Astrocyte of the spinal cord (primary cell): ENCODE measurements at regions not wholly inside any gene's neighbourhood (a gene's known extent, or its start where the extent isn't known, plus 50 kb on each side); places are given as distances from the start of the nearest gene placed in this dataset.

ENCODE experiments used
- DNase-seq: peaks from one replicate; pipeline ENCODE4 v3.0.0; 2011; ENCODE audit warnings: low read depth, low spot score
- H3K4me3 ChIP-seq: 2 replicates; pipeline ENCODE4 v1.5.1; 2011; ENCODE audit warnings: low read depth, mild to moderate bottlenecking, low read length, moderate library complexity
- in situ Hi-C: cut with HindIII; loops from 2 replicates; pipeline ENCODE4 v1.10.0; 2017; ENCODE audit warnings: low sequenced_read_pairs
- TF ChIP-seq, protein P1 (sequence below): IDR thresholded peaks from 2 replicates; pipeline ENCODE4 v1.5.1; 2012; ENCODE audit warnings: low read depth, mild to moderate bottlenecking, low read length, inconsistent platforms

DNA sequence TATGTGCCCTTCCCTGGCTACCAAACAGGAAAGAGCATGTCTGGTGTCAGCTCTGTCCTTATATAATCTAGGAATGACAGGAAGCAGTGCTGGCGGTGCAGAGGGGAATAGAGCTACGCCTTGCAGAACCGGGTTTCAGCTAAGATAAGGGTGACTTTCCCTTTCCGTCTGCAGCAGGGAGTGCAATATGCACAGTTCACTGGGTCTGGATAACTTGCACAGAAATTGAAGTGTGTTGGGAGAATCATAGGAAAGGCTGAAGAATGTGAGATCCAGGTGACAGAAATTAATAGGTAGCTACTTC is 90.0 kb upstream of the TSHZ3 start:
- no peak overlapping the region for H3K4me3 ChIP-seq
- no peak for DNase-seq
- in situ Hi-C loops: no loop called here
- TF ChIP-seq, protein P1, sequence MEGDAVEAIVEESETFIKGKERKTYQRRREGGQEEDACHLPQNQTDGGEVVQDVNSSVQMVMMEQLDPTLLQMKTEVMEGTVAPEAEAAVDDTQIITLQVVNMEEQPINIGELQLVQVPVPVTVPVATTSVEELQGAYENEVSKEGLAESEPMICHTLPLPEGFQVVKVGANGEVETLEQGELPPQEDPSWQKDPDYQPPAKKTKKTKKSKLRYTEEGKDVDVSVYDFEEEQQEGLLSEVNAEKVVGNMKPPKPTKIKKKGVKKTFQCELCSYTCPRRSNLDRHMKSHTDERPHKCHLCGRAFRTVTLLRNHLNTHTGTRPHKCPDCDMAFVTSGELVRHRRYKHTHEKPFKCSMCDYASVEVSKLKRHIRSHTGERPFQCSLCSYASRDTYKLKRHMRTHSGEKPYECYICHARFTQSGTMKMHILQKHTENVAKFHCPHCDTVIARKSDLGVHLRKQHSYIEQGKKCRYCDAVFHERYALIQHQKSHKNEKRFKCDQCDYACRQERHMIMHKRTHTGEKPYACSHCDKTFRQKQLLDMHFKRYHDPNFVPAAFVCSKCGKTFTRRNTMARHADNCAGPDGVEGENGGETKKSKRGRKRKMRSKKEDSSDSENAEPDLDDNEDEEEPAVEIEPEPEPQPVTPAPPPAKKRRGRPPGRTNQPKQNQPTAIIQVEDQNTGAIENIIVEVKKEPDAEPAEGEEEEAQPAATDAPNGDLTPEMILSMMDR: no peak

DNA sequence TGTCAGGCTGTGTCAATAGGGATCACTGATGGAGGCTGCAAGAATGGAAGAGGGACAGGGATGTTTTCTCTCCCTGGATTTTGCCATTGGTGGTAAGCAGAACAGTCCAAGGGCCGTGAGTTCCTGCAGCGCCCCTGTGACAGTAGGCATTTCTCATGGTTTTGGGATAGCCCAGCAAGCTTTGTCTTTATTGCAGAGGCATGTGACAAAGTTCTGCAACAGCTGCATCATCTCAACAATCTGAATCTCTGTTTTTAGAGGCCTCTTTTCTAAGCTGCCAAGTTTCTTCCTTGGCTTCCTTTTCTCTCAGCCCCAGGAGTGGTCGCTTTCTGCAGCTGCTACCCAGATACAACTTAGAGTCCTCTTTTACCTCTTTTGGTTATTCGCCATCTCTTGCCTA is 95.7 kb upstream of the TSHZ3 start:
- no peak overlapping the region for H3K4me3 ChIP-seq
- DNase-seq: no peak
- in situ Hi-C loops: no loop called here
- TF ChIP-seq, protein P1: no peak

DNA sequence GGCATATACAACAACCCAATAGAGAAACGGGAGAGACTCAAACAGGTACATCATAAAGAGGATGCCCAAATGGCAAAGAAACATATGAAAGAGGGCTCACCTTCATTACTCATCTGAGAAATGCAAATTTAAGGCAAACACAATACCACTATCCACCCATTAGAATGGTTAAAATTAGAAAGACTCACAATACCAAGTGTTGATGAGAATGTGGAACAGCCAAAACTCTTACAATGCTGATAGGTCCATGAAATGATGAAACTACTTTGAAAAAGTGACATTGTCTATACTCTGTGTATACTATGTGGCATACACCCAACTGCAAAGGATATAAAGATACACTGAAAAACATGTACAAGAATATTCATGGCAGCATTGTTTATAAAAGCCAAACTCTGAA is 96.2 kb upstream of the TSHZ3 start:
- TF ChIP-seq, protein P1: no peak
- no peak for DNase-seq
- in situ Hi-C loops: no loop called here
- no peak overlapping the region for H3K4me3 ChIP-seq

DNA sequence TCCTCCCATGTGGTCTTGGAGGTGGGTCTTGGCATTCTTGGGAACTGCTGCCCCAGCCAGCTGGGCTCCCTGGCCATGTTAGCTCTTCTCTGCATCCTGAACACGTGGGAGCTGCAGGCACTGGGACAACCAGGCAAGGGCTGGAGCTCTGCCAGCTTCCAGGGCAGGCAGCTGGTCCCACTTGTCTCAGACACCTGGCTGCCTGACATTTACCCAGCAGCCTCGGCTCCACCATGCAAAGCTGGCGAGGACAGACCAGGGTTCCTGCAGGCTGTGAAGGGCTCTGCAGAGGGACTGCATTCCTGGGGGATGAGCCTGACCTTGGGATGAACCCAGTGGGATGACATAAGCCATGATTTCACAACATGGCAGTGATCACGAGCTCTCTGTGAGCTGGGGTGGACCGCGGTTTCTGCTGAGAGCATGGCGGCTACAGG is 99.0 kb upstream of the TSHZ3 start:
- in situ Hi-C loops: no loop called here
- H3K4me3 ChIP-seq: no peak overlapping the region

DNA sequence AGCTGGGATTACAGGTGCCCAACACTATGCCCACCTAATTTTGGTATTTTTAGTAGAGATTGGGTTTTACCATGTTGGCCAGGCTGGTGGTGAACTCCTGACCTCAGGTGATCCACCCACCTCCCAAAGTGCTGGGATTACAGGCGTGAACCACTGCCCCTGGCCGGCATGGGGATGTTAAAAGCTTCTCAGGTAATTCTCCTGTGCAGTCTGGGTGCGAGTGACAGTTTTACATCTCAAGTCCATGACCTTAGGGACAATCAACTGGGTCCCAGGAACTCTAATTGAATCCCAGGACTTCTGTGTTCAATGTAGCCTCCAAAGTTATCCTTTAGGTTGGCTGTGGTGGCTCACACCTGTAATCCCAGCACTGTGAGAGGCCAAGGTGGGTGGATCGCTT is 100.1 kb upstream of the TSHZ3 start:
- DNase-seq: no peak
- TF ChIP-seq, protein P1: no peak
- in situ Hi-C loops: no loop called here
- no peak overlapping the region for H3K4me3 ChIP-seq

More for the DNA sequence above, 99.0 kb upstream of the TSHZ3 start:
- peak; percentile 25 for DNase-seq
- TF ChIP-seq, protein P1: no peak

DNA sequence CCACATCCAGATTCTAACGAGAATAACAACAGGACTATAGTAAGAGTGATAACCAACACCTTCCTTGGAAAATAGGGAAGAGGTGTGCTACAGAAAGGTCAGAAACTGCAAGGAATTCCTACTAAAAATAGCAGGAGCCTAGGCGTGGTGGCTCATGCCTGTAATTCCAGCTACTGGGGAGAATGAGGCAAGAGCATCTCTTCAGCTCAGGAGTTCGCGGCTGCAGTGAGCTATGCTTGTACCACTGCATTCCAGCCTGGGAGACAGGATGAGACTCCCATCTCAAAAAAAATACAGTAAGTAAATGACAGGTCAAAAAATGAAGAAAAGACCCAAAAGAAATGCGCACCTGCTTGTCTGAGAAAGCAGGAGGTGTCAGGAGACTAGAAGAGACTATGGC is 101.5 kb upstream of the TSHZ3 start:
- H3K4me3 ChIP-seq: no peak overlapping the region
- in situ Hi-C loops: no loop called here
- TF ChIP-seq, protein P1: no peak
- no peak for DNase-seq

DNA sequence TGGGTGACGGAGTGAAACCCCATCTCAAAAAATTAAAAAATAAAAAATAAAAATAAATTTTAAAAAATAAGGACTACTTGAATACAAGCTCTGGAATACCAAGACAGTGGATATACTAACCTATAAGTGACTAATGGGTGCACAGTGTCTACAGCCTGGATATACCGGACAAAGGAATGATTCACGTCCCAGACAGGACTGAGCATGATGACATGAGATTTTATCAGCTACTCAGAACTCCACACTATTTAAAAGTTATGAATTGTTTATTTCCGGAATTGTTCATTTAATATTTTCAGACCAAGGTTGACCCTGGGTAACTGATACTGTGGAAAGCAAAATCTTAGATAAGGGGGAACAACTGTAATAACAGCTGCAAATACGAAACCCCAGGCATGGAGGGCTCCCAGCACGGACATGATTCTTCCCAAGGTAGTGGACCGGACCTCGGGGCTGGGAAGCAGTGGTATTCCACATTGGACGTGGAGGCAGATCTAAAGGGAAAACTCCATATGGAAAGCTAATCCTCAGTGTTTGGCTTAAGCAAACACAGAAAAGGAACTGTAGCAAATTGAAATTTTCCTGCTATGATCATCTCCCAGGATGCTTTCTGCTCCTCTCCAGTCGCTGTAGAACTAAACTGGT is 102.6 kb upstream of the TSHZ3 start:
- TF ChIP-seq, protein P1: no peak
- in situ Hi-C loops: no loop called here
- DNase-seq: no peak
- no peak overlapping the region for H3K4me3 ChIP-seq
